ENCODE measurements at regions not wholly inside any gene's neighbourhood (a gene's known extent, or its start where the extent isn't known, plus 50 kb on each side); places are given as distances from the start of the nearest gene placed in this dataset.

DNA sequence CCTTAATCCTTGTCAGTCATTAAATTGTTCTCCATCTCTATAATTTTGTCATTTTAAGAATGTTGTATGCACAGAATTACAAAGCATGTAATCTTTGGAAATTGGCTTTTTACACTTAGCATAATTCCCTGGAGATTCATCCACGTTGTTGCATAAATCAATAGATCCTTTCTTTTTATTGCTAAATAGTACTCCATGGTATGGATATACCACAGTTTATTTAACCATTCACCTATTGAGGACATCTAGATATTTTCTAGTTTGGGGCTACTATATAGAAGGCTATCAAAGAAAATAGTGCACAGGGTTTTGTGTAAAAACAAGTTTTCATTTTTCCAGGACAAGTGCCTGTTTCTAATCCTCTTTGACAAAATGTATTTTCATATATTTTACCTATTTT lies 523.6 kb upstream of the KLF12 start:
- H3K4me1 Mint-ChIP-seq (ENCODE audit: insufficient read depth, unreplicated experiment) = no peaks in the 10 kb centered on the region
- no peak for DNase-seq (ENCODE audit: unreplicated experiment)
- no peak overlapping the region for H3K4me3 Mint-ChIP-seq (ENCODE audit: unreplicated experiment)
- no peaks in the 10 kb centered on the region for H3K36me3 Mint-ChIP-seq (ENCODE audit: insufficient read depth, unreplicated experiment)
- no peak overlapping the region for H3K27ac Mint-ChIP-seq (ENCODE audit: low read depth, unreplicated experiment)
- no peak for TF ChIP-seq CTCF (IDR thresholded peaks at IDR 0.05; ENCODE audit: unreplicated experiment)
- intact Hi-C loops (cut with micrococcal nuclease) = no loop called here
- CTCF ChIA-PET = no interaction called here
- POLR2A ChIA-PET = no interaction called here
- no TSS peak for BruUV-seq (replicated peaks)
- peaks cover 7% of the 10 kb centered on the region for H3K9me3 Mint-ChIP-seq (ENCODE audit: unreplicated experiment)
- no peaks in the 10 kb centered on the region for H3K27me3 Mint-ChIP-seq (ENCODE audit: insufficient read depth, unreplicated experiment)

GRCh38 chr13:74651121-74651520 lies 516.9 kb upstream of the KLF12 start:
- intact Hi-C loops (cut with micrococcal nuclease) = no loop called here
- Mint-ChIP-seq H3K4me3 (ENCODE audit: unreplicated experiment) (no peak overlapping the region), H3K36me3 (ENCODE audit: insufficient read depth, unreplicated experiment) (no peaks in the 10 kb centered on the region), H3K4me1 (ENCODE audit: insufficient read depth, unreplicated experiment) (no peaks in the 10 kb centered on the region), H3K27me3 (ENCODE audit: insufficient read depth, unreplicated experiment) (no peaks in the 10 kb centered on the region), H3K27ac (ENCODE audit: low read depth, unreplicated experiment) (no peak overlapping the region), H3K9me3 (ENCODE audit: unreplicated experiment) (no peaks in the 10 kb centered on the region)
- CTCF ChIA-PET = no interaction called here
- BruUV-seq (replicated peaks) = no TSS peak
- POLR2A ChIA-PET = interaction anchor here (0.6 kb wide), 1 partner anchor 556 kb away, joined by 3 read pairs; no protein-coding TSS in a partner anchor
- no peak for TF ChIP-seq CTCF (IDR thresholded peaks at IDR 0.05; ENCODE audit: unreplicated experiment)
- no peak for DNase-seq (ENCODE audit: unreplicated experiment)

- Mint-ChIP-seq H3K9me3 (ENCODE audit: unreplicated experiment) (no peaks in the 10 kb centered on the region), H3K4me3 (ENCODE audit: unreplicated experiment) (no peak overlapping the region), H3K27me3 (ENCODE audit: insufficient read depth, unreplicated experiment) (no peaks in the 10 kb centered on the region), H3K27ac (ENCODE audit: low read depth, unreplicated experiment) (no peak overlapping the region), H3K4me1 (ENCODE audit: insufficient read depth, unreplicated experiment) (no peaks in the 10 kb centered on the region), H3K36me3 (ENCODE audit: insufficient read depth, unreplicated experiment) (no peaks in the 10 kb centered on the region)
- ChIA-PET POLR2A (no interaction called here), CTCF (no interaction called here)
- DNase-seq (ENCODE audit: unreplicated experiment) = no peak
- no TSS peak for BruUV-seq (replicated peaks)
- no peak for TF ChIP-seq CTCF (IDR thresholded peaks at IDR 0.05; ENCODE audit: unreplicated experiment)
- intact Hi-C loops (cut with micrococcal nuclease) = no loop called here
Measured at GRCh38 chr13:74647991-74648390, 513.8 kb upstream of the KLF12 start.

- CTCF ChIA-PET = interaction anchor here (0.6 kb wide), 1 partner anchor 1611 kb away, joined by 4 read pairs; no protein-coding TSS in a partner anchor
- intact Hi-C loops (cut with micrococcal nuclease) = no loop called here
- no TSS peak for BruUV-seq (replicated peaks)
- Mint-ChIP-seq H3K4me3 (ENCODE audit: unreplicated experiment) (no peak overlapping the region), H3K36me3 (ENCODE audit: insufficient read depth, unreplicated experiment) (no peaks in the 10 kb centered on the region), H3K27ac (ENCODE audit: low read depth, unreplicated experiment) (no peak overlapping the region), H3K4me1 (ENCODE audit: insufficient read depth, unreplicated experiment) (no peaks in the 10 kb centered on the region), H3K9me3 (ENCODE audit: unreplicated experiment) (no peaks in the 10 kb centered on the region), H3K27me3 (ENCODE audit: insufficient read depth, unreplicated experiment) (no peaks in the 10 kb centered on the region)
- DNase-seq (ENCODE audit: unreplicated experiment) = no peak
- no peak for TF ChIP-seq CTCF (IDR thresholded peaks at IDR 0.05; ENCODE audit: unreplicated experiment)
- POLR2A ChIA-PET = no interaction called here
Measured at GRCh38 chr13:74647211-74647610, 513.0 kb upstream of the KLF12 start.
